HUES48 (cell line): ENCODE measurements at regions not wholly inside any gene's neighbourhood (a gene's known extent, or its start where the extent isn't known, plus 50 kb on each side); places are given as distances from the start of the nearest gene placed in this dataset.

Experiments used
- H3K27ac ChIP-seq: one replicate; pipeline ENCODE4 v1.7.0; 2013; ENCODE audit warnings: low read depth, low read length, inconsistent platforms
- H3K27me3 ChIP-seq: 2 replicates; pipeline ENCODE4 v1.6.1; 2013; ENCODE audit warnings: mild to moderate bottlenecking, low read length; ENCODE audit not compliant: control insufficient read depth, insufficient read depth
- H3K36me3 ChIP-seq: 2 replicates; pipeline ENCODE4 v1.6.1; 2013; ENCODE audit warnings: low read length; ENCODE audit not compliant: control insufficient read depth, insufficient read depth
- H3K4me1 ChIP-seq: 2 replicates; pipeline ENCODE4 v1.6.1; 2013; ENCODE audit warnings: mild to moderate bottlenecking, low read length; ENCODE audit not compliant: control insufficient read depth, insufficient read depth
- H3K4me3 ChIP-seq: 2 replicates; pipeline ENCODE4 v1.5.1; 2013; ENCODE audit warnings: mild to moderate bottlenecking, low read depth, low read length
- H3K9ac ChIP-seq: 2 replicates; pipeline ENCODE4 v1.6.1; 2013; ENCODE audit warnings: mild to moderate bottlenecking, low read depth, low read length, moderate library complexity
- H3K9me3 ChIP-seq: 2 replicates; pipeline ENCODE4 v1.6.1; 2013; ENCODE audit warnings: low read length; ENCODE audit not compliant: control insufficient read depth, insufficient read depth

- Histone ChIP-seq H3K27me3 (no peaks in the 10 kb centered on the region), H3K9me3 (no peaks in the 10 kb centered on the region), H3K27ac (no peak overlapping the region)
Observed at GRCh38 chr13:111402441-111402840, 82.0 kb downstream of the TEX29 start.

GRCh38 chr13:111403266-111403665, 82.8 kb downstream of the TEX29 start:
- H3K9ac ChIP-seq, result no peak overlapping the region
- no peaks in the 10 kb centered on the region for H3K36me3 ChIP-seq
- H3K9me3 ChIP-seq, result no peaks in the 10 kb centered on the region
- no peak overlapping the region for H3K27ac ChIP-seq
- no peaks in the 10 kb centered on the region for H3K27me3 ChIP-seq
- H3K4me1 ChIP-seq, result no peaks in the 10 kb centered on the region
- H3K4me3 ChIP-seq, result no peak overlapping the region

More at GRCh38 chr13:111402441-111402840, 82.0 kb downstream of the TEX29 start:
- Histone ChIP-seq H3K4me3 (no peak overlapping the region), H3K4me1 (no peaks in the 10 kb centered on the region), H3K36me3 (no peaks in the 10 kb centered on the region), H3K9ac (no peak overlapping the region)

- no peaks in the 10 kb centered on the region for H3K36me3 ChIP-seq
- no peak overlapping the region for H3K4me3 ChIP-seq
- no peaks in the 10 kb centered on the region for H3K9me3 ChIP-seq
- no peaks in the 10 kb centered on the region for H3K4me1 ChIP-seq
- H3K27ac ChIP-seq, result no peak overlapping the region
- H3K9ac ChIP-seq, result no peak overlapping the region
- no peaks in the 10 kb centered on the region for H3K27me3 ChIP-seq
Observed at GRCh38 chr13:111404746-111405145, 84.3 kb downstream of the TEX29 start.

GRCh38 chr13:111406636-111407035, 86.2 kb downstream of the TEX29 start:
- Histone ChIP-seq H3K27ac (no peak overlapping the region), H3K36me3 (no peaks in the 10 kb centered on the region), H3K4me3 (no peak overlapping the region), H3K4me1 (no peaks in the 10 kb centered on the region), H3K9me3 (no peaks in the 10 kb centered on the region), H3K9ac (no peak overlapping the region), H3K27me3 (no peaks in the 10 kb centered on the region)

- Histone ChIP-seq H3K36me3 (no peaks in the 10 kb centered on the region), H3K9me3 (no peaks in the 10 kb centered on the region), H3K4me3 (no peak overlapping the region), H3K9ac (no peak overlapping the region), H3K4me1 (peaks cover 2% of the 10 kb centered on the region; the same call in 1 of the 2 replicates), H3K27ac (no peak overlapping the region), H3K27me3 (no peaks in the 10 kb centered on the region)
Observed at GRCh38 chr13:111407381-111408131, 87.1 kb downstream of the TEX29 start.

GRCh38 chr13:111409413-111409812, 89.0 kb downstream of the TEX29 start:
- Histone ChIP-seq H3K36me3 (no peaks in the 10 kb centered on the region), H3K27me3 (no peaks in the 10 kb centered on the region), H3K9ac (no peak overlapping the region), H3K27ac (no peak overlapping the region), H3K4me3 (no peak overlapping the region), H3K9me3 (no peaks in the 10 kb centered on the region), H3K4me1 (peaks cover 10% of the 10 kb centered on the region)

GRCh38 chr13:111410232-111411021, 90.0 kb downstream of the TEX29 start:
- Histone ChIP-seq H3K4me1 (peaks cover 10% of the 10 kb centered on the region), H3K4me3 (no peak overlapping the region), H3K36me3 (no peaks in the 10 kb centered on the region), H3K27ac (no peak overlapping the region), H3K9ac (no peak overlapping the region), H3K27me3 (no peaks in the 10 kb centered on the region), H3K9me3 (no peaks in the 10 kb centered on the region)

- Histone ChIP-seq H3K27me3 (no peaks in the 10 kb centered on the region), H3K27ac (no peak overlapping the region), H3K9ac (no peak overlapping the region), H3K4me3 (no peak overlapping the region), H3K9me3 (no peaks in the 10 kb centered on the region), H3K36me3 (no peaks in the 10 kb centered on the region), H3K4me1 (peaks cover 10% of the 10 kb centered on the region)
Observed at GRCh38 chr13:111411151-111411858, 90.9 kb downstream of the TEX29 start.

- peaks cover 10% of the 10 kb centered on the region for H3K4me1 ChIP-seq
Observed at GRCh38 chr13:111411919-111412650, 91.6 kb downstream of the TEX29 start.

GRCh38 chr13:111413407-111414187, 93.2 kb downstream of the TEX29 start:
- no peak overlapping the region for H3K27ac ChIP-seq
- H3K4me1 ChIP-seq, result peaks cover 10% of the 10 kb centered on the region
- no peaks in the 10 kb centered on the region for H3K27me3 ChIP-seq
- H3K9ac ChIP-seq, result no peak overlapping the region
- H3K9me3 ChIP-seq, result no peaks in the 10 kb centered on the region
- no peaks in the 10 kb centered on the region for H3K36me3 ChIP-seq
- H3K4me3 ChIP-seq, result no peak overlapping the region

More at GRCh38 chr13:111411919-111412650, 91.6 kb downstream of the TEX29 start:
- no peak overlapping the region for H3K9ac ChIP-seq
- H3K36me3 ChIP-seq, result no peaks in the 10 kb centered on the region
- H3K4me3 ChIP-seq, result no peak overlapping the region
- H3K9me3 ChIP-seq, result no peaks in the 10 kb centered on the region
- no peak overlapping the region for H3K27ac ChIP-seq
- H3K27me3 ChIP-seq, result no peaks in the 10 kb centered on the region
